Germinal center (tissue), 1 donor: ENCODE measurements at regions not wholly inside any gene's neighbourhood (a gene's known extent, or its start where the extent isn't known, plus 50 kb on each side); places are given as distances from the start of the nearest gene placed in this dataset.

Experiments used
- DNase-seq: peaks from one replicate; pipeline ENCODE4 v3.0.0; 2012; ENCODE audit warnings: mixed read lengths, low spot score

GRCh38 chr1:21346365-21347071, 56.3 kb upstream of the ECE1 start:
- DNase-seq: no peak

GRCh38 chr1:21344750-21345443, 54.6 kb upstream of the ECE1 start:
- peak; percentile 63 for DNase-seq

- no peak for DNase-seq
Observed at GRCh38 chr1:21344098-21344749, 54.0 kb upstream of the ECE1 start.

- no peak for DNase-seq
Observed at GRCh38 chr1:21342961-21343838, 52.9 kb upstream of the ECE1 start.

- no peak for DNase-seq
Observed at GRCh38 chr1:21341517-21342078, 51.3 kb upstream of the ECE1 start.

GRCh38 chr1:21341022-21341421, 50.8 kb upstream of the ECE1 start:
- no peak for DNase-seq

- DNase-seq: no peak
Observed at GRCh38 chr1:21340230-21340945, 50.1 kb upstream of the ECE1 start.
